GM12878 (cell line): ENCODE measurements at regions not wholly inside any gene's neighbourhood (a gene's known extent, or its start where the extent isn't known, plus 50 kb on each side); places are given as distances from the start of the nearest gene placed in this dataset.

ENCODE experiments used
- ATAC-seq: fragments of 200-7000 bp; cut with Tn5 transposase; 3 replicates; pipeline ENCODE4 v1.9.1; 2020; ENCODE audit warnings: mild to moderate bottlenecking, moderate library complexity
- BruUV-seq: library from RNA; stranded (reverse); fragments of 400-500 nt; replicated peaks from 2 replicates; lab custom pipeline; 2021; lab: Mats Ljungman, UMichigan
- CTCF ChIA-PET: fragments of 300-600 bp; sonication (Branson Sonifier 250); formaldehyde crosslinking; extraction: SDS; loops from one replicate; lab custom pipeline; 2021; ENCODE audit warnings: inconsistent platforms; lab: Yijun Ruan, JAX
- POLR2A ChIA-PET: fragments of 350-600 bp; formaldehyde crosslinking; extraction: SDS; loops from one replicate; lab custom pipeline; 2021; ENCODE audit warnings: inconsistent platforms; lab: Charles Lee
- RAD21 ChIA-PET: fragments of 300-600 bp; sonication (Branson Sonifier 250); formaldehyde crosslinking; loops from one replicate; lab custom pipeline; 2023; ENCODE audit warnings: antibody characterized with exemption; ENCODE audit not compliant: unreplicated experiment; lab: Charles Lee
- SMC1A ChIA-PET: fragments of 300-600 bp; sonication (Branson Sonifier 250); formaldehyde crosslinking; loops from one replicate; lab custom pipeline; 2023; ENCODE audit not compliant: unreplicated experiment, uncharacterized antibody; lab: Charles Lee
- DNase-seq: peaks from one replicate; pipeline ENCODE4 v3.0.0-alpha.2; 2011; ENCODE audit warnings: low read depth, low spot score
- FAIRE-seq: peaks from 3 replicates; lab custom pipeline; 2011; peaks lifted over from hg19 to GRCh38; lab: Jason Lieb, UNC
- H2AFZ ChIP-seq: 2 replicates; pipeline ENCODE4 v1.6.0; 2011; ENCODE audit warnings: low read depth, low read length, control low read depth; ENCODE audit not compliant: control insufficient read depth
- H3K27ac ChIP-seq: 2 replicates; pipeline ENCODE4 v1.5.1; 2011; ENCODE audit warnings: control low read depth; ENCODE audit not compliant: control insufficient read depth, insufficient read depth
- H3K27me3 ChIP-seq, 2 experiments: replicated peaks in 1 of 2; 2 replicates each; pipeline versions ENCODE4 v1.6.0 to v1.6.1; 2011; ENCODE audit warnings: low read length in 1 of 2; ENCODE audit not compliant: control insufficient read depth in 2 of 2, insufficient read depth in 2 of 2
- H3K36me3 ChIP-seq, 2 experiments: 2 replicates each; pipeline ENCODE4 v1.5.1; 2011; ENCODE audit warnings: low read length in 1 of 2; ENCODE audit not compliant: control insufficient read depth in 2 of 2, insufficient read depth in 2 of 2
- H3K4me1 ChIP-seq: 2 replicates; pipeline ENCODE4 v1.6.1; 2011; ENCODE audit warnings: mild to moderate bottlenecking, low read length, moderate library complexity, mixed read lengths; ENCODE audit not compliant: control insufficient read depth, insufficient read depth
- H3K4me2 ChIP-seq: 2 replicates; pipeline ENCODE4 v1.6.0; 2011; ENCODE audit warnings: control low read depth; ENCODE audit not compliant: control insufficient read depth, insufficient read depth
- H3K4me3 ChIP-seq: fragments of 200-600 bp; sonication (generic); 2 replicates; pipeline ENCODE4 v1.5.1; 2016
- H3K79me2 ChIP-seq: 2 replicates; pipeline ENCODE4 v1.6.0; 2011; ENCODE audit warnings: low read length; ENCODE audit not compliant: control insufficient read depth, insufficient read depth
- H3K9ac ChIP-seq: 2 replicates; pipeline ENCODE4 v1.8.0; 2011; ENCODE audit warnings: low read length, control low read depth, mixed read lengths; ENCODE audit not compliant: control insufficient read depth, insufficient read depth
- H3K9me3 ChIP-seq: replicated peaks from 3 replicates; pipeline ENCODE4 v1.5.1; 2011; ENCODE audit warnings: mild to moderate bottlenecking, low read length; ENCODE audit not compliant: control insufficient read depth, insufficient read depth
- H4K20me1 ChIP-seq: 2 replicates; pipeline ENCODE4 v1.6.0; 2011; ENCODE audit not compliant: control insufficient read depth, insufficient read depth
- ASH2L ChIP-seq: fragments of 300-600, 200-600 bp; sonication (generic); IDR thresholded peaks from 2 replicates; pipeline ENCODE4 v1.6.1; 2017; ENCODE audit warnings: low read depth, mild to moderate bottlenecking, borderline replicate concordance
- BHLHE40 ChIP-seq, 2 experiments: fragments of 450-650 bp in 1 of 2; IDR thresholded peaks; 2 replicates each; pipeline ENCODE4 v1.6.1; 2011 to 2017; ENCODE audit warnings: low read depth in 2 of 2, borderline replicate concordance in 1 of 2, improper control_type of control experiment in 1 of 2, low read length in 1 of 2, mild to moderate bottlenecking in 1 of 2
- BRCA1 ChIP-seq: IDR thresholded peaks from 2 replicates; pipeline ENCODE4 v1.6.1; 2011; ENCODE audit warnings: low read depth, low read length, improper control_type of control experiment
- KDM1A ChIP-seq: fragments of 200-600 bp; sonication (generic); IDR thresholded peaks from 2 replicates; pipeline ENCODE4 v1.6.1; 2016; ENCODE audit warnings: borderline replicate concordance
- LARP7 ChIP-seq: fragments of 450-650 bp; IDR thresholded peaks from 2 replicates; pipeline ENCODE4 v1.6.1; 2017; ENCODE audit warnings: mild to moderate bottlenecking
- TAF1 ChIP-seq: IDR thresholded peaks from 2 replicates; pipeline ENCODE4 v1.6.1; 2011; ENCODE audit warnings: mild to moderate bottlenecking, low read depth, low read length, borderline replicate concordance
- TBL1XR1 ChIP-seq: IDR thresholded peaks from 2 replicates; pipeline ENCODE4 v1.6.1; 2012; ENCODE audit warnings: low read depth, low read length, improper control_type of control experiment
- YY1 ChIP-seq: IDR thresholded peaks from 2 replicates; pipeline ENCODE4 v1.6.1; 2011; ENCODE audit warnings: low read depth, mild to moderate bottlenecking, low read length
- WGBS: methylation state at CpG from one replicate; pipeline ENCODE4 v1.1.6; 2016; ENCODE audit warnings: low lambda C conversion rate; ENCODE audit not compliant: insufficient replicate concordance, insufficient coverage; ENCODE audit errors: missing lambda C conversion rate; 5-methylcytosine and 5-hydroxymethylcytosine counted together
- in situ Hi-C: fragments of 300-500 bp; cut with MboI; formaldehyde crosslinking; loops from 9 replicates; pipeline ENCODE4 v1.14.3; 2018; ENCODE audit warnings: mixed read lengths
- intact Hi-C: fragments of 100-400 bp; cut with micrococcal nuclease; formaldehyde crosslinking; loops from one replicate; pipeline ENCODE4 v1.14.2; 2022; ENCODE audit not compliant: unreplicated experiment
- TF ChIP-seq, protein P1 (sequence below): IDR thresholded peaks from 2 replicates; pipeline ENCODE4 v1.6.1; 2012; ENCODE audit warnings: mild to moderate bottlenecking, low read depth, low read length
- TF ChIP-seq, protein P2 (sequence below): fragments of 450-650 bp; IDR thresholded peaks from 2 replicates; pipeline ENCODE4 v1.6.1; 2014; ENCODE audit warnings: mild to moderate bottlenecking
- TF ChIP-seq, protein P3 (sequence below): fragments of 450-650 bp; IDR thresholded peaks from 2 replicates; pipeline ENCODE4 v1.6.1; 2017; ENCODE audit warnings: mild to moderate bottlenecking, moderate library complexity
- TF ChIP-seq, protein P4 (sequence below): fragments of 450-650 bp; IDR thresholded peaks from 2 replicates; pipeline ENCODE4 v1.6.1; 2017; ENCODE audit warnings: mild to moderate bottlenecking, moderate library complexity

DNA sequence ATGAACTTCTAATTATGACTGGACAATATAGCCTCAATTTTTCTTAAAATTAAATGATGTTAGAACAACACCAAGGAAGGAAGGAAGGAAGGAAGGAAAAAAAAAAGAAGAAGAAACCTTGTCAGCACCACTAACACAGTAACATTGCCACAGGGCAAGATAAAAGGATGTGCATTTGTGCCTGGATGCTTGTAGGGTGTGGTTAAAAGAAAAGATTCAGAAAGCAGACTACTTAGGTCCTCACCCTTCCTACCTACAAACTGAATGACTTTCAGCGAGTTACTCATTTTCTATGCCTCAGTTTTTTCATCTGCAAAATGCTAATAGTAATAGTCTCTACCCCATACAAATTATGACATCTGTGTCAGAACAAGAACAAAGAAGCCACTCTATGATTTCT, 778.3 kb downstream of the MCTP2 start:
- FAIRE-seq = no peak
- in situ Hi-C loops = no loop called here
- RAD21 ChIA-PET = no interaction called here
- no peaks in the 10 kb centered on the region for H3K36me3 ChIP-seq
- DNase-seq = no peak
- no peaks in the 10 kb centered on the region for H3K79me2 ChIP-seq
- no peaks in the 10 kb centered on the region for H4K20me1 ChIP-seq
- no peak overlapping the region for H3K27ac ChIP-seq
- CTCF ChIA-PET = interaction anchor here (0.9 kb wide), 1 partner anchor 15 kb away, joined by 3 read pairs; no protein-coding TSS in a partner anchor
- no peak for ATAC-seq
- POLR2A ChIA-PET = no interaction called here
- no peaks in the 10 kb centered on the region; the same call in 1 of the 3 replicates for H3K9me3 ChIP-seq
- H3K4me3 ChIP-seq = no peak overlapping the region
- intact Hi-C loops = no loop called here
- no peaks in the 10 kb centered on the region for H3K27me3 ChIP-seq
- no TSS peak for BruUV-seq
- H3K9ac ChIP-seq = no peak overlapping the region
- no peaks in the 10 kb centered on the region for H3K4me1 ChIP-seq
- WGBS = 0% methylated on average over 1 of the region's 1 CpG
- no peak overlapping the region for H2AFZ ChIP-seq
- no peak overlapping the region for H3K4me2 ChIP-seq
- SMC1A ChIA-PET = no interaction called here
- TF ChIP-seq BHLHE40 (IDR thresholded peaks at IDR 0.05; ENCODE audit: borderline replicate concordance in 1 of 2, low read depth in 2 of 2, low read length in 1 of 2) (no peak), LARP7 (no peak), TBL1XR1 (no peak), YY1 (no peak), TAF1 (no peak), BRCA1 (no peak), KDM1A (no peak), ASH2L (no peak)
- TF ChIP-seq, protein P1, sequence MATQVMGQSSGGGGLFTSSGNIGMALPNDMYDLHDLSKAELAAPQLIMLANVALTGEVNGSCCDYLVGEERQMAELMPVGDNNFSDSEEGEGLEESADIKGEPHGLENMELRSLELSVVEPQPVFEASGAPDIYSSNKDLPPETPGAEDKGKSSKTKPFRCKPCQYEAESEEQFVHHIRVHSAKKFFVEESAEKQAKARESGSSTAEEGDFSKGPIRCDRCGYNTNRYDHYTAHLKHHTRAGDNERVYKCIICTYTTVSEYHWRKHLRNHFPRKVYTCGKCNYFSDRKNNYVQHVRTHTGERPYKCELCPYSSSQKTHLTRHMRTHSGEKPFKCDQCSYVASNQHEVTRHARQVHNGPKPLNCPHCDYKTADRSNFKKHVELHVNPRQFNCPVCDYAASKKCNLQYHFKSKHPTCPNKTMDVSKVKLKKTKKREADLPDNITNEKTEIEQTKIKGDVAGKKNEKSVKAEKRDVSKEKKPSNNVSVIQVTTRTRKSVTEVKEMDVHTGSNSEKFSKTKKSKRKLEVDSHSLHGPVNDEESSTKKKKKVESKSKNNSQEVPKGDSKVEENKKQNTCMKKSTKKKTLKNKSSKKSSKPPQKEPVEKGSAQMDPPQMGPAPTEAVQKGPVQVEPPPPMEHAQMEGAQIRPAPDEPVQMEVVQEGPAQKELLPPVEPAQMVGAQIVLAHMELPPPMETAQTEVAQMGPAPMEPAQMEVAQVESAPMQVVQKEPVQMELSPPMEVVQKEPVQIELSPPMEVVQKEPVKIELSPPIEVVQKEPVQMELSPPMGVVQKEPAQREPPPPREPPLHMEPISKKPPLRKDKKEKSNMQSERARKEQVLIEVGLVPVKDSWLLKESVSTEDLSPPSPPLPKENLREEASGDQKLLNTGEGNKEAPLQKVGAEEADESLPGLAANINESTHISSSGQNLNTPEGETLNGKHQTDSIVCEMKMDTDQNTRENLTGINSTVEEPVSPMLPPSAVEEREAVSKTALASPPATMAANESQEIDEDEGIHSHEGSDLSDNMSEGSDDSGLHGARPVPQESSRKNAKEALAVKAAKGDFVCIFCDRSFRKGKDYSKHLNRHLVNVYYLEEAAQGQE = no peak
- TF ChIP-seq, protein P2, sequence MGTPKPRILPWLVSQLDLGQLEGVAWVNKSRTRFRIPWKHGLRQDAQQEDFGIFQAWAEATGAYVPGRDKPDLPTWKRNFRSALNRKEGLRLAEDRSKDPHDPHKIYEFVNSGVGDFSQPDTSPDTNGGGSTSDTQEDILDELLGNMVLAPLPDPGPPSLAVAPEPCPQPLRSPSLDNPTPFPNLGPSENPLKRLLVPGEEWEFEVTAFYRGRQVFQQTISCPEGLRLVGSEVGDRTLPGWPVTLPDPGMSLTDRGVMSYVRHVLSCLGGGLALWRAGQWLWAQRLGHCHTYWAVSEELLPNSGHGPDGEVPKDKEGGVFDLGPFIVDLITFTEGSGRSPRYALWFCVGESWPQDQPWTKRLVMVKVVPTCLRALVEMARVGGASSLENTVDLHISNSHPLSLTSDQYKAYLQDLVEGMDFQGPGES = no peak
- TF ChIP-seq, protein P3, sequence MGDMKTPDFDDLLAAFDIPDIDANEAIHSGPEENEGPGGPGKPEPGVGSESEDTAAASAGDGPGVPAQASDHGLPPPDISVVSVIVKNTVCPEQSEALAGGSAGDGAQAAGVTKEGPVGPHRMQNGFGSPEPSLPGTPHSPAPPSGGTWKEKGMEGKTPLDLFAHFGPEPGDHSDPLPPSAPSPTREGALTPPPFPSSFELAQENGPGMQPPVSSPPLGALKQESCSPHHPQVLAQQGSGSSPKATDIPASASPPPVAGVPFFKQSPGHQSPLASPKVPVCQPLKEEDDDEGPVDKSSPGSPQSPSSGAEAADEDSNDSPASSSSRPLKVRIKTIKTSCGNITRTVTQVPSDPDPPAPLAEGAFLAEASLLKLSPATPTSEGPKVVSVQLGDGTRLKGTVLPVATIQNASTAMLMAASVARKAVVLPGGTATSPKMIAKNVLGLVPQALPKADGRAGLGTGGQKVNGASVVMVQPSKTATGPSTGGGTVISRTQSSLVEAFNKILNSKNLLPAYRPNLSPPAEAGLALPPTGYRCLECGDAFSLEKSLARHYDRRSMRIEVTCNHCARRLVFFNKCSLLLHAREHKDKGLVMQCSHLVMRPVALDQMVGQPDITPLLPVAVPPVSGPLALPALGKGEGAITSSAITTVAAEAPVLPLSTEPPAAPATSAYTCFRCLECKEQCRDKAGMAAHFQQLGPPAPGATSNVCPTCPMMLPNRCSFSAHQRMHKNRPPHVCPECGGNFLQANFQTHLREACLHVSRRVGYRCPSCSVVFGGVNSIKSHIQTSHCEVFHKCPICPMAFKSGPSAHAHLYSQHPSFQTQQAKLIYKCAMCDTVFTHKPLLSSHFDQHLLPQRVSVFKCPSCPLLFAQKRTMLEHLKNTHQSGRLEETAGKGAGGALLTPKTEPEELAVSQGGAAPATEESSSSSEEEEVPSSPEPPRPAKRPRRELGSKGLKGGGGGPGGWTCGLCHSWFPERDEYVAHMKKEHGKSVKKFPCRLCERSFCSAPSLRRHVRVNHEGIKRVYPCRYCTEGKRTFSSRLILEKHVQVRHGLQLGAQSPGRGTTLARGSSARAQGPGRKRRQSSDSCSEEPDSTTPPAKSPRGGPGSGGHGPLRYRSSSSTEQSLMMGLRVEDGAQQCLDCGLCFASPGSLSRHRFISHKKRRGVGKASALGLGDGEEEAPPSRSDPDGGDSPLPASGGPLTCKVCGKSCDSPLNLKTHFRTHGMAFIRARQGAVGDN = no peak
- TF ChIP-seq, protein P4, sequence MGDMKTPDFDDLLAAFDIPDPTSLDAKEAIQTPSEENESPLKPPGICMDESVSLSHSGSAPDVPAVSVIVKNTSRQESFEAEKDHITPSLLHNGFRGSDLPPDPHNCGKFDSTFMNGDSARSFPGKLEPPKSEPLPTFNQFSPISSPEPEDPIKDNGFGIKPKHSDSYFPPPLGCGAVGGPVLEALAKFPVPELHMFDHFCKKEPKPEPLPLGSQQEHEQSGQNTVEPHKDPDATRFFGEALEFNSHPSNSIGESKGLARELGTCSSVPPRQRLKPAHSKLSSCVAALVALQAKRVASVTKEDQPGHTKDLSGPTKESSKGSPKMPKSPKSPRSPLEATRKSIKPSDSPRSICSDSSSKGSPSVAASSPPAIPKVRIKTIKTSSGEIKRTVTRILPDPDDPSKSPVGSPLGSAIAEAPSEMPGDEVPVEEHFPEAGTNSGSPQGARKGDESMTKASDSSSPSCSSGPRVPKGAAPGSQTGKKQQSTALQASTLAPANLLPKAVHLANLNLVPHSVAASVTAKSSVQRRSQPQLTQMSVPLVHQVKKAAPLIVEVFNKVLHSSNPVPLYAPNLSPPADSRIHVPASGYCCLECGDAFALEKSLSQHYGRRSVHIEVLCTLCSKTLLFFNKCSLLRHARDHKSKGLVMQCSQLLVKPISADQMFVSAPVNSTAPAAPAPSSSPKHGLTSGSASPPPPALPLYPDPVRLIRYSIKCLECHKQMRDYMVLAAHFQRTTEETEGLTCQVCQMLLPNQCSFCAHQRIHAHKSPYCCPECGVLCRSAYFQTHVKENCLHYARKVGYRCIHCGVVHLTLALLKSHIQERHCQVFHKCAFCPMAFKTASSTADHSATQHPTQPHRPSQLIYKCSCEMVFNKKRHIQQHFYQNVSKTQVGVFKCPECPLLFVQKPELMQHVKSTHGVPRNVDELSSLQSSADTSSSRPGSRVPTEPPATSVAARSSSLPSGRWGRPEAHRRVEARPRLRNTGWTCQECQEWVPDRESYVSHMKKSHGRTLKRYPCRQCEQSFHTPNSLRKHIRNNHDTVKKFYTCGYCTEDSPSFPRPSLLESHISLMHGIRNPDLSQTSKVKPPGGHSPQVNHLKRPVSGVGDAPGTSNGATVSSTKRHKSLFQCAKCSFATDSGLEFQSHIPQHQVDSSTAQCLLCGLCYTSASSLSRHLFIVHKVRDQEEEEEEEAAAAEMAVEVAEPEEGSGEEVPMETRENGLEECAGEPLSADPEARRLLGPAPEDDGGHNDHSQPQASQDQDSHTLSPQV = no peak
